ENCODE measurements at regions not wholly inside any gene's neighbourhood (a gene's known extent, or its start where the extent isn't known, plus 50 kb on each side); places are given as distances from the start of the nearest gene placed in this dataset.

DNA sequence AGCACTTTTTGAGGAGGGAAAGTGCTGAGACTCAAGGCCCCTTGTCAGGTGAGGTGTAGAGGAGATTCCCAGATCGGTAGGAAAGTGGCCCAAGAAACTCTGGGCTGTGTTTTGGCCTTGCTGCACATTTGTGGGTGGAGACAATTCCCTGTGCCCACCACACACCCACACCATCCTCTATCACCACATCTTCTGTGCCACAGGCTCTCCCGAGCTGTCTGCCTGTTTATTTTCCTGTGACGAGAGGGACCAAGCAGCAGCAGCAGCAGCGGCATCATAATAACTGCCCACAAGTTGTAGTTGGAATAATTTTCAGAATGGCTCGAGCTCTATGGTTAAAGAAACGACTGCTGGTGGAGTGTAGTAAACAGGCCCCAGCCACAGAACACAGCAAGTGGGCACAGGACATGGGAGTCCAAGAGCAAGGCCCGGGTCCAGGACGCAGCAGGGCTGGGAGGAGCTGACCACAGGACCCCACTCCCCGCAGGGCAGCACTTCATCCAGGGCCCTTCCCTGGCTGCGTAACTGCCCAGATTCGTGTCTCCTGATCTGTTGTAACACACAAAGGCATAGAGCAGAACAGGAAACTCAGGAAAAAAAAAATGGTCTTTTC lies 55.6 kb upstream of the BCL2L14 start:
- no peak for DNase-seq (ENCODE audit: extremely low read depth in 1 of 2, low read depth in 1 of 2)

DNA sequence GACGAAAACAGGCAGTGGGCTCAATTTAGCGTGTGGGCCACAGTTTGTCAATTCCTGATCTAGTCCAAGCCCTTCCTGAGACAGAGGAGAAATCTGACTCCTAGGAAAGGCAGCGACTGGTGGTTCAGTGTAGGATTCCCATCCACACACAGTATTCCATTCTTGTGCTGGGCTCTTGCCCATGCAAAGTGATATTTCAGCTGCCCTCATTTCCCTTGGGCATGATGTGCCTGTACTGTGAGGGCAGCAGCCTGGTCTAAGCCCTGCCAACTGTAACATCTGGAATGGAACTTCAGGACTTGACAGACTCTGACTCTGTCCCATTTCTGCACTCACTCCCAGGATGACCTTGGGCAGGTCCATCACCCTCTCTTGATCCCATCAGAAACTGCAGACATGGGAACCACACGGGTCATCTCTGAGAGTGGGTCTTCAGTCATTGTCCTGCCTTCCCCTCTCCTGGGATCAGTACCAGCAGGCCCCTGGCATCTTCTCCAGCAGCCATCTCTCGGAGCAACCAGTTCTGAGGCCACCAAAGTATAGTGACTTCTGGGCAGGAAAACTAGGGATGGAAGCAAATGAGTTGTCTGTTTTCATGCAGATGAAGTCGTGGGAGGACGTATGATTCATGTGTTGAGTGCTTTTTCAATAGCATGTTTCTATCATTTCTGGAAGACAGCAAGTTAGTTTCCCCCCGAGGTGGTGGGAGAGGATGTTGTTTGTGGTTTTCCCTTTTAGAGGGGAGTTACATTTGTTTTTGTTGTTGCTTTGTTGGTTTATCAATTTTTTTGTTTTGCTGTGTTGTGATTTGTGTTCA lies 54.2 kb upstream of the BCL2L14 start:
- no peak for DNase-seq (ENCODE audit: extremely low read depth in 1 of 2, low read depth in 1 of 2)

DNA sequence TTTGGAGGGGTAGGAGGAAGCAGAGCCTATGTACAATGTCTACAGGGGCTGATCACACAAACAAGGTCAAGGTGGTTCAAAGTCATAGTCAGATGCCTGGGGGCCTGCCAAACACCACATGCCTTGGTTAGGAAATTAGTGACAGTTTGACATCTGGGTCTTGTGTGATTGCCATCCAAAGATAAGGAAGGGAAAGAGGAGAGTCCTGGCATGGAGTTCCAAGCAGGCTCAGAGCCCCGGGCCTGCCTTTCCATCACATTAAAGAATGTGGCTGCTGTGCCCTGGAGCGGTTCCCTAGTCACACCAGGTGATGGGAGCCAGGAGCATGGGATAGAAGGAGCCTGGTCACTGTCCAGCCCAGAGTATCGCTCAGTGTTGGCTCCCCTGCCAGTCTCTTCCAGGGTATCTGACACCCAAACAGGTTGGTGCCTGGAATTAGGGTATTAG lies 53.6 kb upstream of the BCL2L14 start:
- DNase-seq (ENCODE audit: extremely low read depth in 1 of 2, low read depth in 1 of 2) = no peak

DNA sequence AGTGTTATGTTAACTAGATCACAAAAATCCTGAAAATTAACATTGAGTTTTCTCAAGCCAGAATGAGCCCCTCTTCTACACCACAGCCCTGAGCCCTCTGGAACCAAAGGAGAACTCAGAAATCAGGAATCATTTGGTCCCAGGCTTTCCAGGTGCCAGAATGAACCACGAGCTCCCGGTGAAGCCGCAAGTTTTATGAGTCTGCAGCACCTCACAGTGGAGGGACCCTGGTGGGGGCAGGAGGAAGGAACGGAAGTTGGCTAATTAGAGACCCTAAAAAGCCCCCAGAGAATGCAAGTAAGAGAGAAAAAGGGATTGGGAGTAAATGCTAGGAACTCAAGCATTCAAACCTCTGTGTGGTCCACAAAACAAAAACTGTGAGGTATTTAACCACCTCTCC lies 52.9 kb upstream of the BCL2L14 start:
- no peak for DNase-seq (ENCODE audit: extremely low read depth in 1 of 2, low read depth in 1 of 2)

DNA sequence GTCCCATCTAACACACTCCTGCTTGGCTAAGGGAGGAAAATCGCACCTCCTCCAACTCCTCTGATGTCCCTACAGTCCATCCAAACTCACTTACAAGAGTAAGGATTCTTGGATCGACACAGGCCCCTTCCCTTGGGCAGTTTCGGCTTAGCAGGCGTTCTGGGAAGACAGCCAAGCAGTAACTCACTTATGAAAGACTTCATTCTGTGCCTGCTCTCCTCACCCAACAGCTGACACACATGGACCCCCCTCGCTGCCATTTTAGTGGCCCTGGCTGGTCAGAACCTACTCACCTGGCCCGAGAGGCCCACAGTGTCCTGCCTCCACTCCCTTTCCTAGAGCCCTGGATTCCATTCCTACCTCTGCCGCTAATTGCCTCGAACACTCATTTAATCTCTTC lies 52.3 kb upstream of the BCL2L14 start:
- DNase-seq (ENCODE audit: extremely low read depth in 1 of 2, low read depth in 1 of 2) = no peak

DNA sequence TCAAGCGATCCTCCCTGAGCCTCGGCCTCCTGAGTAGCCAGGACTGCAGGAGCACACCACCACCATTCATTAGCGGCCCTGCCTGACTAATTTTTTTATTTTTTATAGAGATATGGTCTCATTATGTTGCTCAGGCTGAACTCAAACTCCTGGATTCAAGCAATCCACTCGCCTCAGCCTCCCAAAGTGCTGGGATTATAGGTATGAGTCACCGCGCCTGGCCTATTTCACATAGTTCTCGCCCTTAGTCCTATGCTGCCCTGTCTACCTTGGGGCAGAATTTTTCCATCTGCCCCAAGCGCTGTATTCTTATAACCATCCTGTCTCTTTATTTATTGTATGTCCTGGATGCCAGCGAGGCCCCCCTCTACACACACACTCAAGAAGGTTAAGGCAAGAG lies 50.9 kb upstream of the BCL2L14 start:
- no peak for DNase-seq (ENCODE audit: extremely low read depth in 1 of 2, low read depth in 1 of 2)

DNA sequence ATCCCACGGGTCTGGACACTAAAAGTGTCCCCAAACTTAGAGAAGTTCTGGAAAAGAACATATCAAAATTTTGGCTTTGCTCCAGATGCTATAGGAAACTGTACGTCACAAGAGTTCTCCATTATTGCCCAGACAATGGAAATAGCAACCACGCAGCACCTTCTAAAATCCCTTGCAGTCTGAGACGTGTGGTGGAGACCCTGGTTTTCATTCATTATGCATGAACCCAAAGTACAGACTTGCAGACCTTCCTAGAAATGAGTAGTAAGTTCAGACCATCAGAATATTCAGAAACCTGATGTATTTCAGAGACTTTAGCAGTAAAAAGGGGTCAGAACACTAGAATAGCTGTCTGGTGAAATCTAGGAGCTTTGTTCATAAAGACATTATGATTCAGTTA lies 50.0 kb upstream of the BCL2L14 start:
- no peak for DNase-seq (ENCODE audit: extremely low read depth in 1 of 2, low read depth in 1 of 2)

Data from activated CD8-positive, alpha-beta memory T cell treated with anti-CD3 and anti-CD28 coated beads for 1 hour (primary cell).